OCI-LY1 (cell line): ENCODE measurements at regions not wholly inside any gene's neighbourhood (a gene's known extent, or its start where the extent isn't known, plus 50 kb on each side); places are given as distances from the start of the nearest gene placed in this dataset.

Experiments used
- H2AFZ ChIP-seq: fragments of 200-600 bp; sonication (generic), shearing (Covaris generic); 2 replicates; pipeline ENCODE4 v1.6.0; 2014; ENCODE audit warnings: antibody characterized with exemption, mild to moderate bottlenecking, low read length
- H3F3A ChIP-seq: fragments of 200-600 bp; sonication (generic), shearing (Covaris generic); 2 replicates; pipeline ENCODE4 v1.6.0; 2014; ENCODE audit warnings: mild to moderate bottlenecking, antibody characterized with exemption, low read length, moderate library complexity; ENCODE audit not compliant: insufficient read depth
- H3K27ac ChIP-seq: fragments of 200-600 bp; sonication (generic); 2 replicates; pipeline ENCODE4 v1.5.1; 2014; ENCODE audit warnings: low read length, mixed run types, mild to moderate bottlenecking, low read depth; ENCODE audit not compliant: poor library complexity, severe bottlenecking
- H3K27me3 ChIP-seq: fragments of 200-600 bp; sonication (generic); 2 replicates; pipeline ENCODE4 v1.6.0; 2014; ENCODE audit warnings: antibody characterized with exemption, mild to moderate bottlenecking, low read length, moderate library complexity; ENCODE audit not compliant: insufficient read depth
- H3K36me3 ChIP-seq: fragments of 200-600 bp; sonication (generic); 2 replicates; pipeline ENCODE4 v1.6.1; 2014; ENCODE audit warnings: mild to moderate bottlenecking, antibody characterized with exemption, low read length, moderate library complexity, mixed read lengths; ENCODE audit not compliant: insufficient read depth
- H3K4me1 ChIP-seq: fragments of 200-600 bp; sonication (generic); 2 replicates; pipeline ENCODE4 v1.5.1; 2014; ENCODE audit warnings: mild to moderate bottlenecking, low read length, moderate library complexity; ENCODE audit not compliant: insufficient read depth, severe bottlenecking
- H3K4me2 ChIP-seq: fragments of 200-600 bp; sonication (generic), shearing (Covaris generic); 2 replicates; pipeline ENCODE4 v1.6.1; 2014; ENCODE audit warnings: low read length
- H3K4me3 ChIP-seq: fragments of 200-600 bp; sonication (generic); 2 replicates; pipeline ENCODE4 v1.5.1; 2014; ENCODE audit warnings: low read length, low read depth, mild to moderate bottlenecking, mixed read lengths; ENCODE audit not compliant: poor library complexity, severe bottlenecking
- H3K79me2 ChIP-seq: fragments of 200-600 bp; shearing (Covaris generic); 2 replicates; pipeline ENCODE4 v1.6.1; 2016; ENCODE audit warnings: mixed run types, low read length, mixed read lengths; ENCODE audit not compliant: insufficient read depth
- H3K9ac ChIP-seq: fragments of 200-600 bp; sonication (generic), shearing (Covaris generic); 2 replicates; pipeline ENCODE4 v1.6.1; 2014; ENCODE audit warnings: mild to moderate bottlenecking, low read length, mixed read lengths
- H3K9me2 ChIP-seq: fragments of 200-600 bp; sonication (generic), shearing (Covaris generic); 2 replicates; pipeline ENCODE4 v1.6.1; 2014; ENCODE audit warnings: low read depth, mild to moderate bottlenecking, low read length, mixed read lengths
- H3K9me3 ChIP-seq: fragments of 200-600 bp; shearing (Covaris generic); 2 replicates; pipeline ENCODE4 v1.6.1; 2014; ENCODE audit warnings: low read length, mixed read lengths
- H4K20me1 ChIP-seq: fragments of 200-600 bp; sonication (generic), shearing (Covaris generic); 2 replicates; pipeline ENCODE4 v1.6.0; 2016; ENCODE audit warnings: mild to moderate bottlenecking, low read length; ENCODE audit not compliant: insufficient read depth
- CTCF ChIP-seq: fragments of 200-600 bp; sonication (generic), shearing (Covaris generic); IDR thresholded peaks from 2 replicates; pipeline ENCODE4 v1.5.1; 2017; ENCODE audit warnings: mild to moderate bottlenecking, antibody characterized with exemption, low read length, moderate library complexity, mixed read lengths
- EZH2 ChIP-seq: fragments of 200-600 bp; sonication (generic), shearing (Covaris generic); IDR thresholded peaks from 2 replicates; pipeline ENCODE4 v1.8.0; 2017; ENCODE audit warnings: borderline replicate concordance, mixed run types, mild to moderate bottlenecking, antibody characterized with exemption, low read length, moderate library complexity, mixed read lengths

- Histone ChIP-seq H4K20me1 (no peaks in the 10 kb centered on the region), H3K27ac (no peak overlapping the region), H3K9me3 (no peaks in the 10 kb centered on the region), H3K9me2 (no peaks in the 10 kb centered on the region), H2AFZ (no peak overlapping the region), H3K9ac (no peak overlapping the region), H3K27me3 (no peaks in the 10 kb centered on the region), H3K4me2 (no peak overlapping the region), H3K4me3 (no peak overlapping the region), H3K79me2 (no peaks in the 10 kb centered on the region), H3K4me1 (no peaks in the 10 kb centered on the region), H3K36me3 (no peaks in the 10 kb centered on the region), H3F3A (no peaks in the 10 kb centered on the region)
- TF ChIP-seq CTCF (no peak), EZH2 (no peak)
Observed at GRCh38 chr5:74384851-74385250, 255.7 kb downstream of the ENC1 start.

- Histone ChIP-seq H3K9ac (no peak overlapping the region), H3K27me3 (no peaks in the 10 kb centered on the region), H3K4me2 (no peak overlapping the region), H3K9me2 (no peaks in the 10 kb centered on the region), H3K9me3 (no peaks in the 10 kb centered on the region), H3K4me1 (no peaks in the 10 kb centered on the region), H3F3A (no peaks in the 10 kb centered on the region), H3K36me3 (no peaks in the 10 kb centered on the region), H3K4me3 (no peak overlapping the region), H2AFZ (no peak overlapping the region), H3K27ac (no peak overlapping the region), H3K79me2 (no peaks in the 10 kb centered on the region), H4K20me1 (no peaks in the 10 kb centered on the region)
- TF ChIP-seq EZH2 (no peak), CTCF (no peak)
Observed at GRCh38 chr5:74382987-74383593, 257.4 kb downstream of the ENC1 start.

GRCh38 chr5:74382123-74382855 is 258.2 kb downstream of the ENC1 start:
- no peaks in the 10 kb centered on the region for H3F3A ChIP-seq
- H3K9me3 ChIP-seq: no peaks in the 10 kb centered on the region
- no peak overlapping the region for H3K27ac ChIP-seq
- H4K20me1 ChIP-seq: no peaks in the 10 kb centered on the region
- no peaks in the 10 kb centered on the region for H3K4me1 ChIP-seq
- H3K79me2 ChIP-seq: no peaks in the 10 kb centered on the region
- H3K27me3 ChIP-seq: no peaks in the 10 kb centered on the region
- TF ChIP-seq CTCF (no peak), EZH2 (no peak)
- no peak overlapping the region for H2AFZ ChIP-seq
- no peak overlapping the region for H3K9ac ChIP-seq
- no peak overlapping the region for H3K4me3 ChIP-seq
- no peak overlapping the region for H3K4me2 ChIP-seq
- H3K9me2 ChIP-seq: no peaks in the 10 kb centered on the region
- H3K36me3 ChIP-seq: no peaks in the 10 kb centered on the region
